ENCODE measurements at regions not wholly inside any gene's neighbourhood (a gene's known extent, or its start where the extent isn't known, plus 50 kb on each side); places are given as distances from the start of the nearest gene placed in this dataset.

GRCh38 chr12:131347345-131347714, 363.6 kb upstream of the SFSWAP start:
- no peak for TF ChIP-seq CTCF (IDR thresholded peaks at IDR 0.05)
- H3K4me3 ChIP-seq = no peak overlapping the region
- DNase-seq (ENCODE audit: low spot score) (no peak), ATAC-seq (ENCODE audit: insufficient number of reproducible peaks, low FRiP score, low read depth) (no peak)
- no peaks in the 10 kb centered on the region for H3K27me3 ChIP-seq (replicated peaks; ENCODE audit: insufficient read depth)
- no peaks in the 10 kb centered on the region for H3K4me1 ChIP-seq (ENCODE audit: control insufficient read depth in 1 of 2, low read depth in 2 of 2)
- no peaks in the 10 kb centered on the region for H3K36me3 ChIP-seq
- no peaks in the 10 kb centered on the region for H3K9me3 ChIP-seq
- H3K27ac ChIP-seq = no peak overlapping the region

GRCh38 chr12:131347732-131348131, 363.2 kb upstream of the SFSWAP start:
- Histone ChIP-seq H3K27ac (no peak overlapping the region), H3K4me3 (no peak overlapping the region), H3K36me3 (no peaks in the 10 kb centered on the region), H3K4me1 (ENCODE audit: control insufficient read depth in 1 of 2, low read depth in 2 of 2) (no peaks in the 10 kb centered on the region), H3K27me3 (replicated peaks; ENCODE audit: insufficient read depth) (no peaks in the 10 kb centered on the region), H3K9me3 (no peaks in the 10 kb centered on the region)
- ATAC-seq (ENCODE audit: insufficient number of reproducible peaks, low FRiP score, low read depth) (no peak), DNase-seq (ENCODE audit: low spot score) (no peak)
- no peak for TF ChIP-seq CTCF (IDR thresholded peaks at IDR 0.05)

- DNase-seq (ENCODE audit: low spot score) = no peak
- H3K4me1 ChIP-seq (ENCODE audit: control insufficient read depth in 1 of 2, low read depth in 2 of 2) = no peaks in the 10 kb centered on the region
- H3K4me3 ChIP-seq = no peak overlapping the region
- H3K27me3 ChIP-seq (replicated peaks; ENCODE audit: insufficient read depth) = no peaks in the 10 kb centered on the region
- H3K36me3 ChIP-seq = no peaks in the 10 kb centered on the region
- H3K27ac ChIP-seq = no peak overlapping the region
- no peak for TF ChIP-seq CTCF (IDR thresholded peaks at IDR 0.05)
- H3K9me3 ChIP-seq = no peaks in the 10 kb centered on the region
- no peak for ATAC-seq (ENCODE audit: insufficient number of reproducible peaks, low FRiP score, low read depth)
Measured at GRCh38 chr12:131348231-131348630, 362.7 kb upstream of the SFSWAP start.

GRCh38 chr12:131348646-131349045, 362.2 kb upstream of the SFSWAP start:
- H3K4me1 ChIP-seq (ENCODE audit: control insufficient read depth in 1 of 2, low read depth in 2 of 2) = no peaks in the 10 kb centered on the region
- TF ChIP-seq CTCF (IDR thresholded peaks at IDR 0.05) = no peak
- no peak overlapping the region for H3K27ac ChIP-seq
- no peak overlapping the region for H3K4me3 ChIP-seq
- no peaks in the 10 kb centered on the region for H3K27me3 ChIP-seq (replicated peaks; ENCODE audit: insufficient read depth)
- H3K9me3 ChIP-seq = no peaks in the 10 kb centered on the region
- no peaks in the 10 kb centered on the region for H3K36me3 ChIP-seq
- ATAC-seq (ENCODE audit: insufficient number of reproducible peaks, low FRiP score, low read depth) = no peak
- no peak for DNase-seq (ENCODE audit: low spot score)

- H3K27ac ChIP-seq = no peak overlapping the region
- no peak overlapping the region for H3K4me3 ChIP-seq
- no peak for DNase-seq (ENCODE audit: low spot score)
- ATAC-seq (ENCODE audit: insufficient number of reproducible peaks, low FRiP score, low read depth) = no peak
- H3K36me3 ChIP-seq = no peaks in the 10 kb centered on the region
- H3K4me1 ChIP-seq (ENCODE audit: control insufficient read depth in 1 of 2, low read depth in 2 of 2) = no peaks in the 10 kb centered on the region
- TF ChIP-seq CTCF (IDR thresholded peaks at IDR 0.05) = no peak
- H3K9me3 ChIP-seq = no peaks in the 10 kb centered on the region
- no peaks in the 10 kb centered on the region for H3K27me3 ChIP-seq (replicated peaks; ENCODE audit: insufficient read depth)
Measured at GRCh38 chr12:131349397-131350127, 361.3 kb upstream of the SFSWAP start.

All from thoracic aorta (tissue), 2 donors.